Stimulated activated CD4-positive, alpha-beta T cell treated with anti-CD3 and anti-CD28 coated beads, Interleukin-12 subunit alpha, Interleukin-12 subunit beta, amount 100 ng/mL, for 24 hours (primary cell): ENCODE measurements at regions not wholly inside any gene's neighbourhood (a gene's known extent, or its start where the extent isn't known, plus 50 kb on each side); places are given as distances from the start of the nearest gene placed in this dataset.
"Not testable (repeated sequence)": the region's sequence is repeated elsewhere in the genome, so short reads cannot be mapped to it uniquely, and the experiment has no call there.

ENCODE experiments used
- DNase-seq, 2 experiments: peaks; one replicate each; pipeline ENCODE4 v3.0.0-alpha.2; 2020; ENCODE audit warnings: low read depth in 2 of 2

GRCh38 chr1:245102149-245102548, 52.6 kb upstream of the KIF26B start:
- not testable (repeated sequence) for DNase-seq

- no peak for DNase-seq
These were observed 55.4 kb upstream of the KIF26B start for GRCh38 chr1:245099401-245099800.

- no peak for DNase-seq
These were observed 55.9 kb upstream of the KIF26B start for GRCh38 chr1:245098924-245099323.

DNA sequence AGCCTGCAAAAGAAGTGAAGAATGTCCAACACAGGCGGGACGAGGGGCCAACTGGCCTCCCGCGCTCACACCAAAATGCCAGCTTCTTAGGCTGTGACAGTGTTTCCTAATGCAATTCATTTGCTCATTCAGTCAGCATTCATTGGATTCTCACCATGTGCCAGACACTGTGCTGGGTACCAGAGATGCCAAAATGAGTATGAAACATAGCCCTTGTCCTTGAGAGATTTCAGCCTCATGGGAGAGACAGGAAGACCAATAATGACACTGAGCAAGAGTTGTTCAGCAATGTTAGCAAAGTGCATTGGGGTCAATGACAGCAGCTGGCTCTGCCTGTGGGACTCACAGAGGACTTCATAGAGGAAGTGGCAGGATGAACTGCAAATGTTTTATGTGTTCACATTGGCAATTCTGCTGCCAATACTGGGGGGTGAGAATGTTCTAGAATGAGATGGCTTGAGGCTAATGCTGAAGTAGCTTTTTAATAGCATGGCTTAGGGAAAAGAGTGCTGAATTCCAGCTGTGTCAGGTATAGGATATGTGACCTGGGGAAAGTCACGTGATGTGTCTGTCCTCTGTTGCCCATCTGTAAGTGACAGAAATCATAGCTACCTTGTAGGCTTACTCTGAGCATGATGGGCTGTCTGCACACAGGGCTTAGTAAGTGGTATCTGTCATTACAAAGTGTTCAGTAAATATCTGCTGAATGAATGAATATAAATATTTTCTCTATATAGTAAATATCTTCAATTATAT, 58.3 kb upstream of the KIF26B start:
- DNase-seq: no peak

DNA sequence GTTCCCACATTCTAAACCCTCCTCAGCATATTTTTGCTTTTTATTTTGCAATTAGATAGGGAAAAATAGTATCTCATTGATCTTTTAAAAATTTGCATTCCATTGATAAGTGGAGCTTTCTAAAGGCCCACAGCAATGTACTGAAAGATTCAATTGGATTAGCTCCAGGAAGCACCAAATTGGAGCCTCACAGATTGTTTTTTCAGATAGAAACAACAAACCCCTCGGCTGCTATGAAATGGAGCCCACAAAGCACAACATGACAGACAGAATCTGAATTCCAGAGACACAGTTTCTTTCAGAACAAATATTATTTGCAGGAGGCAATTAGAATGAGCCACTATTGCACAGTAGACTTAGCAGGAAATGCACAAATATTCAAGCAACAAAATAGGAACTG, 58.9 kb upstream of the KIF26B start:
- DNase-seq: no peak

GRCh38 chr1:245094954-245095353, 59.8 kb upstream of the KIF26B start:
- DNase-seq: no peak

DNA sequence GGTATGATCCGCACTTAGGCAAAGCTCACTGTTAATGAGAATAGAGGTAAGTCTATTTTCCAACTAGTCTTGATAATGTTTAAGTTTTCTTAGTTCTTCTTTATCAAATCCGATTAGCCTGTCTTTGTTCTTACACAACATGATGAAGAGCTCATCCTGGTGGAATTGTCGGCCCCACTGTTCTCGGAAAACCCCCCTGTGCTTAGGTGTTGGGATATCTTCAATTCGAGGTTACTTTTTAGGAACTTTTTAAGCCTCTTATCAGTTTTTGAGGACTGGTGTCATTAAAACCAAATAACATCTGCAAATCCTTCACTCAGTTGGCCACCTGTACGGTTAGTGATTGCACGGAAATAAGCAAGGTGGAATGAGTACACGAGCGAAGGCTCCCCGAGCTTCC, 60.7 kb upstream of the KIF26B start:
- no peak for DNase-seq

GRCh38 chr1:245092638-245092976, 62.2 kb upstream of the KIF26B start:
- no peak for DNase-seq

- no peak for DNase-seq
These were observed 62.8 kb upstream of the KIF26B start for GRCh38 chr1:245091818-245092637.

DNA sequence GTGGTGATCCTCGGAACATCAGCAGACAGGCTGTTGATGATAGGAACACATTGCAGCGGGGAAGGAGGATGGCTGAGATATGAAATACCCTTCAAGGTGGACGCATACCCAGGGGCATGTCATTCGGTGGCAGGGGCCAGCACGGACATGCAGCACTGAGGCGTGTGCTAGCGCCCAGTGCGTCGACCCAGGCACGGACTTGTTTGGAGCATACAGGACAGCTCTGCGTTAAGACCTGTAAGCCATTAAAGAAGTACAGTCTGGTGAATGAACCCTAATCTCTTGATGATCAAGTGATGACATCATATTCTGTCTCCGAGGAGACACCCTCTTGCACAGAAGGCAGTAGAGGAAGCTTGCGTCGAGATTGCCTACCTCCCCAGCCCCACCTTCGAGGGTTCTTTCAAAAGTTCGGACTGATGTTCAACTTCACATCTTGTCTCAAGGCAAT, 63.6 kb upstream of the KIF26B start:
- DNase-seq: no peak

GRCh38 chr1:245090491-245091090, 64.2 kb upstream of the KIF26B start:
- DNase-seq: no peak

DNA sequence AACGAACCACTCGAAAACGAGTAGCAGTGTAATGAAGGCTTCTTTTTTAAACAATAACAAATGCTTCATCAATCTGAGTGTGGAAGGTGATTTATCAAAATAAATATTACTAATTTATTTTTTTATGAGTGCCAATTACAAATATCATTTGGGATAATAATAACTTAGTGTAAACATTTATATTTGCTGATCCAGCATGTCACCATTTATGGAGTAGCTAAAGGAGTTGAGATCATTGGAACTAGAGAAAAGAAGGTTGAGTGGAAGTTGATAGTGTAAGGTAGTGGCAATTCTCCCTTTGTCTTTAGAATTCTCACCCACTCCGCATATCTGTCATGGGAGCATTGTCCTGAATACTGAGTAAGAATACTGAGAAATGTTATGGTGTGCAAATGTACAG, 67.1 kb upstream of the KIF26B start:
- DNase-seq: no peak

DNA sequence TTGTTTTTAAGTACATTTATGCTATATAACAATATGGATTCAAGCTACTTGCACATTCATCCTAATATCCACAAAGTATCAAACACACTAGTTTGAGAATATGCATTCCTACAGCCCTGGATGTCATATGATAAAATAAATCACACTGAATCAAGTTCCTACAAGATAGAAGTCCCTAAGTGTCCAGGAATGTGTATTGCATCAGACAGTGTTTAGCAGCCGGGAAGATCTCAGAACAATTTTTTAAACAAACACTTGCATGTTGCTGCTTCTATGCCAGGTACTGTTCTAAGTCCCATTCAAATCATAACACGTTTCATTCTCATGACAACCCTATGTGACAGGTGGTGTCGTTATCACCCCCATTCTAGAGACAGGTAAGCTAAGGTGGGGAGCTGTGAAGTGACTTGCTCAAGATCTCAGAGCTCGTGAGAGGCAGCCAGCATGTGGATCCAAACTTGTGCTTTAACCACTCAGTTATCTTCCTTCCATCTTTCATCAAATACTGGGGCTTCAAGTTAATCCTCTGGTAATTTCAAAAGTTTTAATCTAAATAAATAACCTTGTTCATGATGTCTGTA, 68.3 kb upstream of the KIF26B start:
- DNase-seq: no peak

- no peak for DNase-seq
These were observed 69.2 kb upstream of the KIF26B start for GRCh38 chr1:245085508-245086095.

DNA sequence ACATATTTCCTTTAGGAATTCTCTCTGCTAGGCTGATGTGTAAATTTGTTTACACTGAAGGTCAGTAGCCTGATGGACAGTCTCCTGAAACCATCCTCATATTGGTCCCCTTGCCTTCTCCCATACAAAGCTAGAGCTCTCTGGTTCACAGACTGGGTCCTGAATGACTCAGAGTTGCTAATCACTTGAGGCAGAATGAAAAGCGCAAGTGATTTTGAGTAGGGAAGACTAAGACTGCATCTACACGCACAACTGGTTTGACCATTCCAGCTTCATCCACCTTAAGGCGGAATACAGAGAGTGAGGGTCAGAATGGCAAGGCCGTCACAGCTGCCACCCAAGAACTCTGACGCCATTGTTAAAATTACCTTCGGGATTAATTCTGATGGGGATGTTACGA, 70.2 kb upstream of the KIF26B start:
- DNase-seq: no peak

- no peak for DNase-seq
These were observed 75.7 kb upstream of the KIF26B start for GRCh38 chr1:245079021-245079609.

DNA sequence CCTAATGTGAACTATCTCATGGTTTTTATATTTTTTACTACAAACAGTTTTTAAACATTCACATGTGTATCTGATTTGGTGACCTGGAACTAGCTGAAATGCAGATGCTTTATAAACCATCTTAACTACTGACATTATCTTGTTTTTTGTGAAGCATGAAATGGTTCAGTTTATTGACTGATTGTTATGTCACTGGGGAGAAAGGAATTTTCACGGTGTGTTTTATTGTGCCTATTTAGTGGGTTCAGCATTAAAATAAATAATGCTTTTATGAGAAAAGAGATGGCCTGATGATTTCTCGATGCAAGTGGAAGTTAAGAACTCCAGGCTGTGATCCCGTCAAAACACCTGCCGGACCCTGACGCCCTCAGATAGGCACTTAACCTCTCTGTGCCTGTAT, 79.9 kb upstream of the KIF26B start:
- DNase-seq: no peak

- no peak for DNase-seq
These were observed 80.5 kb upstream of the KIF26B start for GRCh38 chr1:245074232-245074747.

DNA sequence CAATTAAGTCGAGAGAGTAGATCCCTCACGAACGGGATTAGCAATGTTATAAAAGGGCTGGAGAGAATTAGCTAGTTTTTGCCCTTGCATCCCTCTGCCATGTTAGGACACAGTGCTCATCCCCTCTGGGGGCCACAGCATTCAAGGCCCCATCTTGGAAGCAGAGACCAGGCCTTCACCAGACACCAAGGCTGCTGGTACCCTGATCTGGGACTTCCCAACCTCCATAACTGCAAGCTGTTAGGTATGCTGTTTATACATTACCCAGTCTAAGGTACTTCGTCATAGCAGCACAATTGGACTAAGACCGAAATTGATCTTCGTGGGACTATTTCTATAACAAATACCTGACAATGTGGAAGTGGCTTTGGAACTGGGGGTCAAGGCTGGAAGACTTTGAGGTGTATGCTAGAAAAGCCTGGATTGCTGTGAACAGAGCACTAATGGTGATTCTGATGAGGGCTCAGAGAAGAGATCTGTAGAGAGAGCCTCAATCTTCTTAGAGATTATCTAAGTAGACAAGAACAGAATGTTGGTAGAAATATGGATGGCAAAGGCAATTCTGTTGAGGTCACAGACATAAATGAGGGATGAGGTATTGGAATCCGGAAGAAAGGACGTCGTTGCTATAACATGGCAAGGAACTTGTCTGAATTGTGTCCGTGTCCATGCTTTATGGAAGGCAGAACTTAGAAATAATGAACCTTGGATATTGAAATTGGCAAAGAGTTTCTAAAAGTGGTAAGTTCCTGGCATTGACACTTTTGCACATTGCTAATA, 83.8 kb upstream of the KIF26B start:
- no peak for DNase-seq

- DNase-seq: no peak
These were observed 87.5 kb upstream of the KIF26B start for GRCh38 chr1:245067257-245067656.
